HFFc6 (cell line): ENCODE measurements at regions not wholly inside any gene's neighbourhood (a gene's known extent, or its start where the extent isn't known, plus 50 kb on each side); places are given as distances from the start of the nearest gene placed in this dataset.

Experiments
- DNase-seq: peaks from one replicate; pipeline ENCODE4 v3.0.0-alpha.2; 2018
- H3K27ac Mint-ChIP-seq: 2 replicates; pipeline ENCODE4 v1.8.0; 2020; ENCODE audit warnings: mild to moderate bottlenecking, mixed read lengths
- H3K27me3 Mint-ChIP-seq: 2 replicates; pipeline ENCODE4 v1.8.0; 2021; ENCODE audit warnings: mild to moderate bottlenecking, moderate library complexity, mixed read lengths; ENCODE audit not compliant: insufficient read depth
- H3K36me3 Mint-ChIP-seq: 2 replicates; pipeline ENCODE4 v1.8.0; 2021; ENCODE audit warnings: low read depth, mixed read lengths
- H3K4me1 Mint-ChIP-seq: 2 replicates; pipeline ENCODE4 v1.8.0; 2020; ENCODE audit warnings: low read depth, mixed read lengths
- H3K4me3 Mint-ChIP-seq: 2 replicates; pipeline ENCODE4 v1.8.0; 2020; ENCODE audit warnings: mild to moderate bottlenecking, moderate library complexity, mixed read lengths
- H3K9me3 Mint-ChIP-seq: 2 replicates; pipeline ENCODE4 v1.8.0; 2020; ENCODE audit warnings: mild to moderate bottlenecking, mixed read lengths
- TF ChIP-seq, protein P1 (sequence below): fragments of 200-600 bp; sonication (generic); IDR thresholded peaks from 2 replicates; pipeline ENCODE4 v1.5.0; 2021; ENCODE audit warnings: antibody characterized with exemption, mild to moderate bottlenecking

DNA sequence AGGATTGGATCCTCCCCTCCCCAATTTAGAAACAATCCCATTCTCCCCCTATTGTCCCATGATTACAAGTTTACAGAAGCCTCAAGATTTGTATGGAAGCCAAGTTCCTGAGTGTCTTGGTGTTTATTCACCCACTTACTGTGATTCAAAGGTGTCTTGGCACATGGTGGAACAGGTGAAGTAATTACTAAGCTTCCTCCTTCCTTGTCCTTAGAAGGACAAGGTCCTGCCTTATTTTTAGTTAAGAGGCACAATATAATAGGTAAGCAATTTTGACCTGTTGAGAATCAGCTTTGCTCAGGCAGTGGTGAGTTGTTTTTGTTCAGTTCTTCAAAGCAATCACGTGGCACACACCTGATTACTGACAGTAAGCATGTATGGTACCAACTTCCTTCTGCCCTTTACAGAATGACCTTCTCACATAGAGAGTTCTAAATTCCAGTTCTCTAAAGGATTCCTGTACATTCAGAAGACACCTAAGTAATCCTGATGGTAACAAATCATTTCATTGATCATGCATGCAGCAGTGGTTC is 60.7 kb upstream of the SLC13A1 start:
- DNase-seq: no peak
- H3K27me3 Mint-ChIP-seq: no peaks in the 10 kb centered on the region; the same call in 1 of the 2 replicates
- peaks cover 44% of the 10 kb centered on the region for H3K9me3 Mint-ChIP-seq
- H3K4me3 Mint-ChIP-seq: no peak overlapping the region
- TF ChIP-seq, protein P1, sequence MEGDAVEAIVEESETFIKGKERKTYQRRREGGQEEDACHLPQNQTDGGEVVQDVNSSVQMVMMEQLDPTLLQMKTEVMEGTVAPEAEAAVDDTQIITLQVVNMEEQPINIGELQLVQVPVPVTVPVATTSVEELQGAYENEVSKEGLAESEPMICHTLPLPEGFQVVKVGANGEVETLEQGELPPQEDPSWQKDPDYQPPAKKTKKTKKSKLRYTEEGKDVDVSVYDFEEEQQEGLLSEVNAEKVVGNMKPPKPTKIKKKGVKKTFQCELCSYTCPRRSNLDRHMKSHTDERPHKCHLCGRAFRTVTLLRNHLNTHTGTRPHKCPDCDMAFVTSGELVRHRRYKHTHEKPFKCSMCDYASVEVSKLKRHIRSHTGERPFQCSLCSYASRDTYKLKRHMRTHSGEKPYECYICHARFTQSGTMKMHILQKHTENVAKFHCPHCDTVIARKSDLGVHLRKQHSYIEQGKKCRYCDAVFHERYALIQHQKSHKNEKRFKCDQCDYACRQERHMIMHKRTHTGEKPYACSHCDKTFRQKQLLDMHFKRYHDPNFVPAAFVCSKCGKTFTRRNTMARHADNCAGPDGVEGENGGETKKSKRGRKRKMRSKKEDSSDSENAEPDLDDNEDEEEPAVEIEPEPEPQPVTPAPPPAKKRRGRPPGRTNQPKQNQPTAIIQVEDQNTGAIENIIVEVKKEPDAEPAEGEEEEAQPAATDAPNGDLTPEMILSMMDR: no peak
- H3K36me3 Mint-ChIP-seq: no peaks in the 10 kb centered on the region
- H3K27ac Mint-ChIP-seq: no peak overlapping the region
- H3K4me1 Mint-ChIP-seq: no peaks in the 10 kb centered on the region

DNA sequence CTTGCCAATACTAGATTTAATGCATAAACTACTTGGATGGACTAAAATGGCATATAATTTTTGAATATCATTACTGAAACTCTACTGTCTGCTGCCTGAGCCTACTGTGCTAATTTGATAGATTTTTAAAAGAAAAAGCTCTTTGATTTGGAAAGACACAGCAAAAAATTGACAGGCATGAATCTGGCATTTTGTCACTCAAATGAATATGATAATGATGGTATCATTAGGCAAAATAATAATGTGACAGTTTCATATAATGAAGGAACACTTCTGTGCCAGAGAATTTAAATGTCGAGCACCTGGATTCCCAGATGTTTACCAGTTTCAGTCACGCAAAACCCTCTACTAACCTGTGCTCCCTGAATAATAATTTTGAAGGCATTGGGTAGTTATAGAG is 60.0 kb upstream of the SLC13A1 start:
- no peaks in the 10 kb centered on the region for H3K4me1 Mint-ChIP-seq
- no peaks in the 10 kb centered on the region for H3K36me3 Mint-ChIP-seq
- H3K4me3 Mint-ChIP-seq: no peak overlapping the region
- H3K27me3 Mint-ChIP-seq: no peaks in the 10 kb centered on the region; the same call in 1 of the 2 replicates
- DNase-seq: no peak
- H3K27ac Mint-ChIP-seq: no peak overlapping the region
- TF ChIP-seq, protein P1: no peak
- H3K9me3 Mint-ChIP-seq: peaks cover 45% of the 10 kb centered on the region
